Epithelial cell of prostate (primary cell): ENCODE measurements at regions not wholly inside any gene's neighbourhood (a gene's known extent, or its start where the extent isn't known, plus 50 kb on each side); places are given as distances from the start of the nearest gene placed in this dataset.

Experiments used
- DNase-seq: peaks from one replicate; pipeline ENCODE4 v3.0.0-alpha.2; 2011; ENCODE audit warnings: low read depth, low spot score
- H3K27ac ChIP-seq: fragments of 450-650 bp; 2 replicates; pipeline ENCODE4 v1.5.1; 2017; ENCODE audit warnings: mild to moderate bottlenecking

GRCh38 chr14:85279407-85279806 is 250.5 kb upstream of the FLRT2 start:
- no peak overlapping the region for H3K27ac ChIP-seq
- no peak for DNase-seq

DNA sequence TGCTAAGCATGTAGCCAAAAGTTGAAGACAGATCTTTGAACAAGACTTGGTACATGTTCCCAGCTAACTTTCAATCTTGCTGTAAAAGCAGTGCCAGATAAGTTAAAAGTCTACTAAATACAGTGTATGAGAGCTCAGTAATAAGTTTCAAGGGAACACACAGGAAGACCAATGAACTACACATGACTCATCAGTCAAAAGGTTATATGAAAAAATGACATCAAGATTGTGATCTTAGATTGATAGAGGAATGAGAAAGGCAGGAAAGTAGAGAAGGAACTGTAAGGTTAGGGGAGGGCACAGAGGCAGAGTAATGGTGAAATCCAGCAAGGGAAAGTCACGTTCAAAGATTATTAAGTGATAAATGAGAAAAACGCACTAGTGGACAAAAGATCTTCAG is 249.9 kb upstream of the FLRT2 start:
- DNase-seq: no peak
- no peak overlapping the region for H3K27ac ChIP-seq

DNA sequence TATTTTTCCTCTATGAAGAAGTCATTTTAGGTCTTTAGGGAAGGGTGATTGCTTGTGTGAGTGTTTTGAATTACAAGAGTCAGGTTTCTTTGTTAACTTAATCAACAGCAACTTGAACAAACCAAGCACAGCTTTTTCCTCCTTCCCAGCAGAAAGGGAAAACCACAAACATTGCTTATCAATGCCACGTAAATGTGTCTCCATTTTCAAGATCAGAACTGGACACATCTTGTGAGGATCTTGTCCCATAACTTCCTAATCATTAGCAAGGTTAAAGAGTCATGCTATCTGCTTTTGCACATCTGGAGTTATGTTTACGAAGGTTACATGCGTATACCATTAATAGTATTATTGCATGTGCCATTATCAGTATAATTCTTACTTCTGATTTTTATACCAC is 248.0 kb upstream of the FLRT2 start:
- no peak overlapping the region for H3K27ac ChIP-seq
- no peak for DNase-seq

DNA sequence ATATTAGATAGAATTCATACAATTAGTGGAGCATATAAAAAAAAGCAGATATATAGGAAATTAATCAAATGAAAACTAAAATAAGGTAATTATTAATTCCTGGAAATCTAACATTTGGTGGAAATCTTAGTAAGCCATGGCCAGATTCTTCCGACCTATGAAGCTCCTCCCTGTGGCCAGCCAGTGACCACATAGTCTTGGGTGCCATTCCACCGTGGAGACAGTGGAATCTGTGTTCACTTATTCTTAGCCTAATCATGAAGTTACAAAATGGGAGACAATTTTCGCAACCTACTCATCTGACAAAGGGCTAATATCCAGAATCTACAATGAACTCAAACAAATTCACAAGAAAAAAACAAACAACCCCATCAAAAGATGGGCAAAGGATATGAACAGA is 241.9 kb upstream of the FLRT2 start:
- DNase-seq: no peak

DNA sequence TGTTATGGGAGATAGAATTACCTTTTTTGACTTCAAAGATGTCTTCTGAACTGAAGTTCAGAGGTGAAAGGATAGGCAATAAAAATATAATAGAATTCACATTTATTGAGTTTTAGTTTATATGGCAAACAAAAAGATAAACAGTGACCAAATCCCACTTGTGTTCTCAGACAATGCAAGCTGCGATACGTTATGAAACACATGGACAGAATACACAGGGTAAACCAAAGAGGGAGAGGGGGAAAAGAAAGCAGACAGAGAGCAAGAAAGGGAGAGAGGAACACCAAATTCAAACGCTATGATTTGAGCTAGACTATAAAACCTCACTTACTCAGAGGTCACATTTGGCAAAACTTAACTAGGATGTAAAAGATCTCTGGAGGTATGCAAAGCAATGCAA is 238.2 kb upstream of the FLRT2 start:
- no peak for DNase-seq
- no peak overlapping the region for H3K27ac ChIP-seq

More for the DNA sequence above, 241.9 kb upstream of the FLRT2 start:
- no peak overlapping the region for H3K27ac ChIP-seq

- no peak for DNase-seq
Measured at GRCh38 chr14:85293612-85294234, 236.2 kb upstream of the FLRT2 start.

DNA sequence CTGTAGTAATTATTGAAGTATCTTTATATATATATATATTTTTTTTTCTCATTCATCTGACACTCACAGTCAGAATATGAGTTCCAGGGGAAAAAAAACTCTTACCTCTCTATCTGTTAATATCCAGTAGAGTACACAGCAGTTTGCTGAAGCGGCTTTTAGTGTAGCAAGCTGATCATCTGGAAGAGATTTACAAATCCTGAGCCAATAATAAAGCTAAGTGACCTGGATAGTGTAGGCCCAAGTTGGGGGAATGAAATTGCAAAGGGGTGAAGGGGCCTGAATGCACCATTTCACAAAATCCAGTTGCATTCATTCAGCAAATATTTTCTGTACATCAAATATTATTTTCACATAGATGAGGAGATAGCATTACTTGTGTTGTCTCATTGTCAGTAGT is 234.6 kb upstream of the FLRT2 start:
- no peak for DNase-seq

More at GRCh38 chr14:85293612-85294234, 236.2 kb upstream of the FLRT2 start:
- no peak overlapping the region for H3K27ac ChIP-seq

DNA sequence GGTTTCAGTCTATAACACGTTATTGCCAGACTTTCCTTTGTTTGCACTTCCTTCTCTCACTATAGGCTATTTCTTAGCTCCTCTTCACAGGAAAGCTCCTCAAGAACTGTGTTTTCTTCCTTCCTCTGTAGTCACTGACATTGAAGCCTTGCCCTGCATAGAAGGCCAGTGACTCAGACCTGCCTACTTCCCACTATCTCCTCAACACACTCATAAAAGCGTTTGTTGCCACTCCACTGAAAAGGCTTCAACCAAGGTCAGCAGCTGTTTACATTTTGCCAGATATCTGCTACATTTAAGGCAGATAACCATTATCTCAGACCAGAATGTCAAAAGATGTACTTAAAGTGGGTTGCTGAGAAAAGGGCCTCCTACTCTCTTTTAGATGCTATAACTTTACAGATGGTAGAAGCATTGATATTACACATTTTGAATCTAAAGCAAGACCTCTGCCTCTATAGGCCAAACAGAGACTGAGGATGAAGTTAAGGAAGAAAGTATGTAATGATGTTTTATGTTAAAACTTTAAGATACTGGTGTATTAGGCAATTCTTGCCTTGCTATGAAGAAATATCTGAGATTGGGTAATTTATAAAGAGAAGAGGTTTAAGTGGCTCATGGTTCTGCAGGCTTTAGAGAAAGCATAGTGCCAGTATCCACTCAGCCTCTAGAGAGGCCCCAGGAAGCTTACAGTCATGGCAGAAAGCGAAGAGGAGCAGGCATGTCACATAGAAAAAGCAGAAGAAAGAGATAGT is 233.3 kb upstream of the FLRT2 start:
- DNase-seq: peak; percentile 48
- H3K27ac ChIP-seq: peak overlapping the region; percentile 38

More for the DNA sequence above, 234.6 kb upstream of the FLRT2 start:
- H3K27ac ChIP-seq: no peak overlapping the region

- no peak for DNase-seq
- H3K27ac ChIP-seq: no peak overlapping the region
Measured at GRCh38 chr14:85300107-85300506, 229.8 kb upstream of the FLRT2 start.

DNA sequence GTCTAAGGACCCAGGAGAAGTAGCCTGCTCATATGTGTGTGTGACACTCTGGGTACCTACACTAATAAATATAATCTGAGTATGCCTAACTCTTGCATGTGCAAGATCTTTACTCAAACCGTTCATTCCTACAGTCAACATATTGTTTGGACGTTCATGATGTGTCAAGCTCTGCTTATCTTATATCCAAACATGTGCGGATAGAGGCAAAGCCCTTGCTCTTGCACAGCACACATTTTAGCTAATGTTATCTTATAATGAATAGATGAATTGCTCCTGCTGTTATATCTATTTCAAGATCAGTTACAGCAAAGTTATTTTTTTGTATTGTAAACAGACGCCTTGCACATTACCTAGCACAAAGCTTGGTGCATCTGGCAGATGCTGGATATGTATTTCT is 228.4 kb upstream of the FLRT2 start:
- H3K27ac ChIP-seq: no peak overlapping the region
- DNase-seq: no peak

DNA sequence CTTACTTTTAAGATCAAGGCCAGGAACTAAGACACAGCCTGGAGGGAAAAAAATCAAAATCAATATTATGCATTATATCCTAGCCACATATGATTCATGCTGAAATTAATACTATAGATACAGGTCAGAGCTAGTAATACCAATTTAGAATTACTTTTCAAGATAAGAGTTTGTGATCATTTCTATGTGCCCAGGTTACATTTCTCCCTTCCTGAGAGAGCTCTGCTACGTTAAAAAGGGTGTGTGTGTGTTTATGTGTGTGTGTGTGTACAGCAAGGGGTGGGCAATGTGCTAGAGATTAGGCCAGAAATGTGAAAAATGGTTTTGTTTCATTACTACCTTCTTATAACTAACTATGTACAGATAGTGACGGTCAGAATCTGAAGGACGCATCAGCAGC is 223.9 kb upstream of the FLRT2 start:
- no peak for DNase-seq
- no peak overlapping the region for H3K27ac ChIP-seq

DNA sequence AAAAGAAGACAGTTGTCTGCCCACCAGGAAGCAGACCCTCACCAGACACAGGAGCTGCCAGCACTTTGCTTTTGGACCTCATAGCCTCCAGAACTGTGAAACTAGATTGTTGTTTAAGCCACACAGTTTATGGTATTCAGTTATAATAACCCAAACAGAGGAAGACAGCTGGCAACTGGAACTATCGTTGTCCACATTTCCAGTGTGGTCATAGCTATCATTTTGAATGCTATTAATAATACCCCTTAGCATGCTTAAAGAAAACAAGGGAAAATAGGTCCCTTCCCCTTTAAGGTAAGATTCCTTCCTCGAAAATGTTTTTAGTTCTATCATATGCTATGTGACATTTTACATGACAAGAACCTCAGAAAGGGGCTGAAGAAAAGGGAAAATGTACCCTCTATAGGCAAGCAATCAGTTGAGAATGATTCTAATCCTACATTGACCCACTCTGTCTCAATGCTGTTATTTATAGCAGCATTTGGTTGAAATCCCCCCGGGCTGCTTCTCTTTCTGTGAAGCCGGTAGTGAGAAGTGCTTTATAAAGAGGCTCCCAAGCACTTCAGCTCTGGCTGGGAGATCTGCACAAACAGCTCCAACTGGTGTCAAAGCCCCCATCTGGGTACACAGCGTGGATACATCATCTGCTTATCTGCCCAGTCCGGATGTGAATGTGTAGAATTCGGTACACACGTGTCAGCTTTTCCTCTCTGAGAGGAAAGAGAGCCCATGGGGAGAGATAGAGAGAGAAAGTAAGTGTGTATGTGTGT is 221.2 kb upstream of the FLRT2 start:
- no peak for DNase-seq
- no peak overlapping the region for H3K27ac ChIP-seq

- no peak overlapping the region for H3K27ac ChIP-seq
- DNase-seq: no peak
Measured at GRCh38 chr14:85310491-85311272, 219.3 kb upstream of the FLRT2 start.

- DNase-seq: no peak
- no peak overlapping the region for H3K27ac ChIP-seq
Measured at GRCh38 chr14:85313560-85314207, 216.3 kb upstream of the FLRT2 start.

GRCh38 chr14:85315290-85315689 is 214.7 kb upstream of the FLRT2 start:
- no peak overlapping the region for H3K27ac ChIP-seq
- DNase-seq: no peak

GRCh38 chr14:85315733-85316290 is 214.1 kb upstream of the FLRT2 start:
- no peak overlapping the region for H3K27ac ChIP-seq
- DNase-seq: no peak

- no peak overlapping the region for H3K27ac ChIP-seq
- no peak for DNase-seq
Measured at GRCh38 chr14:85316701-85317410, 213.1 kb upstream of the FLRT2 start.

GRCh38 chr14:85317491-85318021 is 212.4 kb upstream of the FLRT2 start:
- no peak for DNase-seq
- H3K27ac ChIP-seq: peak overlapping the region; percentile 1

DNA sequence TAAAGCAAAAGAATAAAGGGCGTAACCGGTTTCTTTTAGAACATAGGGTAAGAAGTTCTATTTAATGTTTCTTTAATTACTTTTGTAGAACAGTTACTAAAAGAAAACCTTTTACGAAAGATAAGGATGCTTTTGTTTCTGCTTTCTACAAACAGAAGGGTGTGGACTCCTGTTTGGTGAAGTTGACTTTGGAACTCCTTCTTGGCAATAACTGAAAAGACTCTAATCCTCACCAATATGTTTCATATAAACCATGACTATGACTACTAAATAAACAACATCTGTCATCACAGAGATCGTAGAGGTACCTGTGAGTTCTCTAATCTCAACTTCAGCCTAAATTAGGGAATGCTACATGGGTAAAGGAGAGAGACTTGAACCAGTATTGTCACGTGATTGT is 210.8 kb upstream of the FLRT2 start:
- DNase-seq: no peak
- peak overlapping the region; percentile 54 for H3K27ac ChIP-seq
